ENCODE measurements at regions not wholly inside any gene's neighbourhood (a gene's known extent, or its start where the extent isn't known, plus 50 kb on each side); places are given as distances from the start of the nearest gene placed in this dataset.

DNA sequence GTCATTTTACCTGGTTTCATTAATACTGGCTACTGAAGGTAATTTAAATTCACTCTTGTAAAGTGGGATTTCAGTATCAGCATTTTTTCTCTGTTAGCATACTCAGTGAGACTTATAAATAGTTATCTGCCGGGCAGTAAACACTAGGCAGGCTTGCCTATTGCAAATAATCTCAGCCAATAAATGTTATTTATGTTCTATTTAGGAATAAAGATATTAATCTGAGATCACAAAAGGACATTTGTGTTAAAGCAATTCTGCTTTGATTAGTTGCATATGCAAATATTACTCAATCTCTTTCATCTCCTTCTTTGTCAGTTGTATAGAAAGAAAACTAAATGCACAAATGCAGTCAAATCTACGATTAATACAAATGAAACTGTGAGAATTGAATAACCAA is 827.8 kb downstream of the TLE4 start (continued):
- TF ChIP-seq DACH1 (IDR thresholded peaks at IDR 0.05; ENCODE audit: partially characterized antibody) (no peak), GTF2E2 (tag; IDR thresholded peaks at IDR 0.05) (no peak), RFX7 (CRISPR knock-in tag; IDR thresholded peaks at IDR 0.05) (no peak), NCOA2 (IDR thresholded peaks at IDR 0.05; ENCODE audit: partially characterized antibody in 2 of 2) (no peak), CSDE1 (IDR thresholded peaks at IDR 0.05) (no peak), MTA2 (IDR thresholded peaks at IDR 0.05; ENCODE audit: low read depth) (no peak), ERF (CRISPR knock-in tag; IDR thresholded peaks at IDR 0.05) (no peak)
- TF ChIP-seq, protein P1, sequence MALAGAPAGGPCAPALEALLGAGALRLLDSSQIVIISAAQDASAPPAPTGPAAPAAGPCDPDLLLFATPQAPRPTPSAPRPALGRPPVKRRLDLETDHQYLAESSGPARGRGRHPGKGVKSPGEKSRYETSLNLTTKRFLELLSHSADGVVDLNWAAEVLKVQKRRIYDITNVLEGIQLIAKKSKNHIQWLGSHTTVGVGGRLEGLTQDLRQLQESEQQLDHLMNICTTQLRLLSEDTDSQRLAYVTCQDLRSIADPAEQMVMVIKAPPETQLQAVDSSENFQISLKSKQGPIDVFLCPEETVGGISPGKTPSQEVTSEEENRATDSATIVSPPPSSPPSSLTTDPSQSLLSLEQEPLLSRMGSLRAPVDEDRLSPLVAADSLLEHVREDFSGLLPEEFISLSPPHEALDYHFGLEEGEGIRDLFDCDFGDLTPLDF (CRISPR knock-in tag; IDR thresholded peaks at IDR 0.05): no peak
- TF ChIP-seq, protein P2, sequence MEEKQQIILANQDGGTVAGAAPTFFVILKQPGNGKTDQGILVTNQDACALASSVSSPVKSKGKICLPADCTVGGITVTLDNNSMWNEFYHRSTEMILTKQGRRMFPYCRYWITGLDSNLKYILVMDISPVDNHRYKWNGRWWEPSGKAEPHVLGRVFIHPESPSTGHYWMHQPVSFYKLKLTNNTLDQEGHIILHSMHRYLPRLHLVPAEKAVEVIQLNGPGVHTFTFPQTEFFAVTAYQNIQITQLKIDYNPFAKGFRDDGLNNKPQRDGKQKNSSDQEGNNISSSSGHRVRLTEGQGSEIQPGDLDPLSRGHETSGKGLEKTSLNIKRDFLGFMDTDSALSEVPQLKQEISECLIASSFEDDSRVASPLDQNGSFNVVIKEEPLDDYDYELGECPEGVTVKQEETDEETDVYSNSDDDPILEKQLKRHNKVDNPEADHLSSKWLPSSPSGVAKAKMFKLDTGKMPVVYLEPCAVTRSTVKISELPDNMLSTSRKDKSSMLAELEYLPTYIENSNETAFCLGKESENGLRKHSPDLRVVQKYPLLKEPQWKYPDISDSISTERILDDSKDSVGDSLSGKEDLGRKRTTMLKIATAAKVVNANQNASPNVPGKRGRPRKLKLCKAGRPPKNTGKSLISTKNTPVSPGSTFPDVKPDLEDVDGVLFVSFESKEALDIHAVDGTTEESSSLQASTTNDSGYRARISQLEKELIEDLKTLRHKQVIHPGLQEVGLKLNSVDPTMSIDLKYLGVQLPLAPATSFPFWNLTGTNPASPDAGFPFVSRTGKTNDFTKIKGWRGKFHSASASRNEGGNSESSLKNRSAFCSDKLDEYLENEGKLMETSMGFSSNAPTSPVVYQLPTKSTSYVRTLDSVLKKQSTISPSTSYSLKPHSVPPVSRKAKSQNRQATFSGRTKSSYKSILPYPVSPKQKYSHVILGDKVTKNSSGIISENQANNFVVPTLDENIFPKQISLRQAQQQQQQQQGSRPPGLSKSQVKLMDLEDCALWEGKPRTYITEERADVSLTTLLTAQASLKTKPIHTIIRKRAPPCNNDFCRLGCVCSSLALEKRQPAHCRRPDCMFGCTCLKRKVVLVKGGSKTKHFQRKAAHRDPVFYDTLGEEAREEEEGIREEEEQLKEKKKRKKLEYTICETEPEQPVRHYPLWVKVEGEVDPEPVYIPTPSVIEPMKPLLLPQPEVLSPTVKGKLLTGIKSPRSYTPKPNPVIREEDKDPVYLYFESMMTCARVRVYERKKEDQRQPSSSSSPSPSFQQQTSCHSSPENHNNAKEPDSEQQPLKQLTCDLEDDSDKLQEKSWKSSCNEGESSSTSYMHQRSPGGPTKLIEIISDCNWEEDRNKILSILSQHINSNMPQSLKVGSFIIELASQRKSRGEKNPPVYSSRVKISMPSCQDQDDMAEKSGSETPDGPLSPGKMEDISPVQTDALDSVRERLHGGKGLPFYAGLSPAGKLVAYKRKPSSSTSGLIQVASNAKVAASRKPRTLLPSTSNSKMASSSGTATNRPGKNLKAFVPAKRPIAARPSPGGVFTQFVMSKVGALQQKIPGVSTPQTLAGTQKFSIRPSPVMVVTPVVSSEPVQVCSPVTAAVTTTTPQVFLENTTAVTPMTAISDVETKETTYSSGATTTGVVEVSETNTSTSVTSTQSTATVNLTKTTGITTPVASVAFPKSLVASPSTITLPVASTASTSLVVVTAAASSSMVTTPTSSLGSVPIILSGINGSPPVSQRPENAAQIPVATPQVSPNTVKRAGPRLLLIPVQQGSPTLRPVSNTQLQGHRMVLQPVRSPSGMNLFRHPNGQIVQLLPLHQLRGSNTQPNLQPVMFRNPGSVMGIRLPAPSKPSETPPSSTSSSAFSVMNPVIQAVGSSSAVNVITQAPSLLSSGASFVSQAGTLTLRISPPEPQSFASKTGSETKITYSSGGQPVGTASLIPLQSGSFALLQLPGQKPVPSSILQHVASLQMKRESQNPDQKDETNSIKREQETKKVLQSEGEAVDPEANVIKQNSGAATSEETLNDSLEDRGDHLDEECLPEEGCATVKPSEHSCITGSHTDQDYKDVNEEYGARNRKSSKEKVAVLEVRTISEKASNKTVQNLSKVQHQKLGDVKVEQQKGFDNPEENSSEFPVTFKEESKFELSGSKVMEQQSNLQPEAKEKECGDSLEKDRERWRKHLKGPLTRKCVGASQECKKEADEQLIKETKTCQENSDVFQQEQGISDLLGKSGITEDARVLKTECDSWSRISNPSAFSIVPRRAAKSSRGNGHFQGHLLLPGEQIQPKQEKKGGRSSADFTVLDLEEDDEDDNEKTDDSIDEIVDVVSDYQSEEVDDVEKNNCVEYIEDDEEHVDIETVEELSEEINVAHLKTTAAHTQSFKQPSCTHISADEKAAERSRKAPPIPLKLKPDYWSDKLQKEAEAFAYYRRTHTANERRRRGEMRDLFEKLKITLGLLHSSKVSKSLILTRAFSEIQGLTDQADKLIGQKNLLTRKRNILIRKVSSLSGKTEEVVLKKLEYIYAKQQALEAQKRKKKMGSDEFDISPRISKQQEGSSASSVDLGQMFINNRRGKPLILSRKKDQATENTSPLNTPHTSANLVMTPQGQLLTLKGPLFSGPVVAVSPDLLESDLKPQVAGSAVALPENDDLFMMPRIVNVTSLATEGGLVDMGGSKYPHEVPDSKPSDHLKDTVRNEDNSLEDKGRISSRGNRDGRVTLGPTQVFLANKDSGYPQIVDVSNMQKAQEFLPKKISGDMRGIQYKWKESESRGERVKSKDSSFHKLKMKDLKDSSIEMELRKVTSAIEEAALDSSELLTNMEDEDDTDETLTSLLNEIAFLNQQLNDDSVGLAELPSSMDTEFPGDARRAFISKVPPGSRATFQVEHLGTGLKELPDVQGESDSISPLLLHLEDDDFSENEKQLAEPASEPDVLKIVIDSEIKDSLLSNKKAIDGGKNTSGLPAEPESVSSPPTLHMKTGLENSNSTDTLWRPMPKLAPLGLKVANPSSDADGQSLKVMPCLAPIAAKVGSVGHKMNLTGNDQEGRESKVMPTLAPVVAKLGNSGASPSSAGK (IDR thresholded peaks at IDR 0.05): no peak
